ENCODE measurements at regions not wholly inside any gene's neighbourhood (a gene's known extent, or its start where the extent isn't known, plus 50 kb on each side); places are given as distances from the start of the nearest gene placed in this dataset.
"Not testable (repeated sequence)": the region's sequence is repeated elsewhere in the genome, so short reads cannot be mapped to it uniquely, and the experiment has no call there.

DNA sequence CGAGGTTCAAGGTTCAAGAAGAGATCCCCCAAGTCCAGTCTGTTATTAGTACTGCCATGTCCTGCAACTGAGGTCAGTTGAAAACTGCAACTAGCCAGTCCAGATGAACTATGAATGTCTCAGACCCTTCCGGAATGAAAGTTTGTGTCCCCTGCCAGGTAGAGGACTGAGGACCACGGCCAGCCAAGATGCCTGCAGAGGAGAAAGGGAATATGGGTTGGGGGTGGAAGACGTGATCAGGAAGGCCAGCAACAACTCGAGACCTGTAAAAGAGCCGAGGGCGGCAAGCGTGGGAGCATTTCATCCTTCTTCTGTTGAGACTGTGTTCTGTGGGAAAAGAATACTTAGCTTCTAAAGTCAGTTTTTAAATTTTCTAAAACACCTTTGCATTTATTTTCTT is 572.4 kb upstream of the B3GAT1 start:
- POLR2A ChIA-PET (ENCODE audit: unreplicated experiment): no interaction called here
- no peaks in the 10 kb centered on the region for H3K9me3 ChIP-seq (ENCODE audit: insufficient read depth, low read depth)
- H4K20me1 ChIP-seq (ENCODE audit: insufficient read depth): no peaks in the 10 kb centered on the region
- no peaks in the 10 kb centered on the region for H3F3A ChIP-seq (ENCODE audit: insufficient read depth, low read depth)
- H3K79me2 ChIP-seq (ENCODE audit: low read depth): no peaks in the 10 kb centered on the region
- CTCF ChIA-PET: no interaction called here
- peaks cover 58% of the 10 kb centered on the region for H3K27me3 ChIP-seq (ENCODE audit: insufficient read depth, low read depth)
- H3K9me2 ChIP-seq (ENCODE audit: insufficient read depth): no peaks in the 10 kb centered on the region
- DNase-seq: no peak
- no peaks in the 10 kb centered on the region for H3K4me1 ChIP-seq (replicated peaks; ENCODE audit: insufficient read depth)
- no peak overlapping the region for H3K4me3 ChIP-seq
- no peak overlapping the region for H3K27ac ChIP-seq
- H2AFZ ChIP-seq: no peak overlapping the region
- BruUV-seq (replicated peaks): no TSS peak
- no peaks in the 10 kb centered on the region for H3K36me3 ChIP-seq (ENCODE audit: low read depth)
- no peak overlapping the region for H3K4me2 ChIP-seq
- TF ChIP-seq CTCF (conservative IDR thresholded peaks at IDR 0.05) (no peak), EZH2 (IDR thresholded peaks at IDR 0.05; ENCODE audit: low read depth) (no peak)
- intact Hi-C loops (cut with micrococcal nuclease; ENCODE audit: unreplicated experiment): no loop called here

GRCh38 chr11:134982432-134982831 is 570.4 kb upstream of the B3GAT1 start:
- H3K27ac ChIP-seq; BruUV-seq (replicated peaks); intact Hi-C loops (cut with micrococcal nuclease; ENCODE audit: unreplicated experiment); DNase-seq; H3K9me3 ChIP-seq (ENCODE audit: insufficient read depth, low read depth); H3K79me2 ChIP-seq (ENCODE audit: low read depth); H3K9me2 ChIP-seq (ENCODE audit: insufficient read depth); H3K4me1 ChIP-seq (replicated peaks; ENCODE audit: insufficient read depth); H3K4me3 ChIP-seq; H3F3A ChIP-seq (ENCODE audit: insufficient read depth, low read depth); H3K4me2 ChIP-seq; CTCF ChIA-PET; H4K20me1 ChIP-seq (ENCODE audit: insufficient read depth); POLR2A ChIA-PET (ENCODE audit: unreplicated experiment); H3K36me3 ChIP-seq (ENCODE audit: low read depth); H2AFZ ChIP-seq: not testable (repeated sequence)
- peaks cover 64% of the 10 kb centered on the region for H3K27me3 ChIP-seq (ENCODE audit: insufficient read depth, low read depth)

GRCh38 chr11:134981835-134982234 is 569.8 kb upstream of the B3GAT1 start:
- H3K4me2 ChIP-seq: no peak overlapping the region
- H3K4me1 ChIP-seq (replicated peaks; ENCODE audit: insufficient read depth): no peaks in the 10 kb centered on the region
- CTCF ChIA-PET: no interaction called here
- H3K9me3 ChIP-seq (ENCODE audit: insufficient read depth, low read depth): no peaks in the 10 kb centered on the region
- intact Hi-C loops (cut with micrococcal nuclease; ENCODE audit: unreplicated experiment): no loop called here
- H4K20me1 ChIP-seq (ENCODE audit: insufficient read depth): no peaks in the 10 kb centered on the region
- no TSS peak for BruUV-seq (replicated peaks)
- no peak for DNase-seq
- POLR2A ChIA-PET (ENCODE audit: unreplicated experiment): no interaction called here
- no peaks in the 10 kb centered on the region for H3F3A ChIP-seq (ENCODE audit: insufficient read depth, low read depth)
- H2AFZ ChIP-seq: no peak overlapping the region
- H3K79me2 ChIP-seq (ENCODE audit: low read depth): no peaks in the 10 kb centered on the region
- no peak overlapping the region for H3K27ac ChIP-seq
- peaks cover 60% of the 10 kb centered on the region for H3K27me3 ChIP-seq (ENCODE audit: insufficient read depth, low read depth)
- no peaks in the 10 kb centered on the region for H3K9me2 ChIP-seq (ENCODE audit: insufficient read depth)
- no peak overlapping the region for H3K4me3 ChIP-seq
- no peaks in the 10 kb centered on the region for H3K36me3 ChIP-seq (ENCODE audit: low read depth)
- TF ChIP-seq EZH2 (IDR thresholded peaks at IDR 0.05; ENCODE audit: low read depth) (no peak), CTCF (conservative IDR thresholded peaks at IDR 0.05) (no peak)

GRCh38 chr11:134980819-134981710 is 569.0 kb upstream of the B3GAT1 start:
- Histone ChIP-seq H3K36me3 (ENCODE audit: low read depth) (no peaks in the 10 kb centered on the region), H3K9me2 (ENCODE audit: insufficient read depth) (no peaks in the 10 kb centered on the region), H3K79me2 (ENCODE audit: low read depth) (no peaks in the 10 kb centered on the region), H4K20me1 (ENCODE audit: insufficient read depth) (no peaks in the 10 kb centered on the region), H3K4me1 (replicated peaks; ENCODE audit: insufficient read depth) (no peaks in the 10 kb centered on the region), H3K4me2 (no peak overlapping the region), H3K9me3 (ENCODE audit: insufficient read depth, low read depth) (no peaks in the 10 kb centered on the region), H3K27me3 (ENCODE audit: insufficient read depth, low read depth) (peaks cover 66% of the 10 kb centered on the region), H3K27ac (no peak overlapping the region), H3K4me3 (no peak overlapping the region), H2AFZ (no peak overlapping the region), H3F3A (ENCODE audit: insufficient read depth, low read depth) (no peaks in the 10 kb centered on the region)
- POLR2A ChIA-PET (ENCODE audit: unreplicated experiment): no interaction called here
- BruUV-seq (replicated peaks): no TSS peak
- DNase-seq: no peak
- CTCF ChIA-PET: no interaction called here
- intact Hi-C loops (cut with micrococcal nuclease; ENCODE audit: unreplicated experiment): no loop called here
- TF ChIP-seq CTCF (conservative IDR thresholded peaks at IDR 0.05) (no peak), EZH2 (IDR thresholded peaks at IDR 0.05; ENCODE audit: low read depth) (no peak)

DNA sequence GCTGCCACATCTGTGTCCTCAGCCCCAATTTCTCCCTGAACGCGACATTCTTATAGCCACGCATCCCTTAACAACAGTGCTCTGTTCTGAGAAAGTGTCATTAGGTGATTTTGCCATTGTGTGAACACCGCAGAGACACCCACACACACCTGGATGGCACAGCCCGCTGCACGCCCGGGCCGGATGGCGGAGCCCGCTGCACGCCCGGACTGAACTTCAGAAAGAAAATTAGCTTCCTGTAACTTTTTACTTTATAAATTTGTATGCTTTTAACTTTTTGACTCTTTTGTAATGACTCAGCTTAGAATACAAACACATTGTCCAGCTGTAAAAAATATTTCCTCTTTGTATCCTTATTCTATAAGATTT is 567.0 kb upstream of the B3GAT1 start:
- POLR2A ChIA-PET (ENCODE audit: unreplicated experiment); DNase-seq; CTCF ChIA-PET: not testable (repeated sequence)

More for the DNA sequence above, 567.0 kb upstream of the B3GAT1 start:
- H3K79me2 ChIP-seq (ENCODE audit: low read depth); H3K9me2 ChIP-seq (ENCODE audit: insufficient read depth); H3F3A ChIP-seq (ENCODE audit: insufficient read depth, low read depth); H4K20me1 ChIP-seq (ENCODE audit: insufficient read depth); H3K4me1 ChIP-seq (replicated peaks; ENCODE audit: insufficient read depth); H3K4me2 ChIP-seq; H3K9me3 ChIP-seq (ENCODE audit: insufficient read depth, low read depth); H3K36me3 ChIP-seq (ENCODE audit: low read depth); H2AFZ ChIP-seq; H3K27ac ChIP-seq; intact Hi-C loops (cut with micrococcal nuclease; ENCODE audit: unreplicated experiment); H3K4me3 ChIP-seq; BruUV-seq (replicated peaks): not testable (repeated sequence)
- H3K27me3 ChIP-seq (ENCODE audit: insufficient read depth, low read depth): peaks cover 63% of the 10 kb centered on the region
